NCI-H187 treated with DMSO at 0.1 percent for 48 hours (cell line): ENCODE measurements at regions not wholly inside any gene's neighbourhood (a gene's known extent, or its start where the extent isn't known, plus 50 kb on each side); places are given as distances from the start of the nearest gene placed in this dataset.
"Not testable (repeated sequence)": the region's sequence is repeated elsewhere in the genome, so short reads cannot be mapped to it uniquely, and the experiment has no call there.

Experiments used
- DNase-seq: peaks from one replicate; lab custom pipeline; 2025; lab: John Stamatoyannopoulos, UW

DNA sequence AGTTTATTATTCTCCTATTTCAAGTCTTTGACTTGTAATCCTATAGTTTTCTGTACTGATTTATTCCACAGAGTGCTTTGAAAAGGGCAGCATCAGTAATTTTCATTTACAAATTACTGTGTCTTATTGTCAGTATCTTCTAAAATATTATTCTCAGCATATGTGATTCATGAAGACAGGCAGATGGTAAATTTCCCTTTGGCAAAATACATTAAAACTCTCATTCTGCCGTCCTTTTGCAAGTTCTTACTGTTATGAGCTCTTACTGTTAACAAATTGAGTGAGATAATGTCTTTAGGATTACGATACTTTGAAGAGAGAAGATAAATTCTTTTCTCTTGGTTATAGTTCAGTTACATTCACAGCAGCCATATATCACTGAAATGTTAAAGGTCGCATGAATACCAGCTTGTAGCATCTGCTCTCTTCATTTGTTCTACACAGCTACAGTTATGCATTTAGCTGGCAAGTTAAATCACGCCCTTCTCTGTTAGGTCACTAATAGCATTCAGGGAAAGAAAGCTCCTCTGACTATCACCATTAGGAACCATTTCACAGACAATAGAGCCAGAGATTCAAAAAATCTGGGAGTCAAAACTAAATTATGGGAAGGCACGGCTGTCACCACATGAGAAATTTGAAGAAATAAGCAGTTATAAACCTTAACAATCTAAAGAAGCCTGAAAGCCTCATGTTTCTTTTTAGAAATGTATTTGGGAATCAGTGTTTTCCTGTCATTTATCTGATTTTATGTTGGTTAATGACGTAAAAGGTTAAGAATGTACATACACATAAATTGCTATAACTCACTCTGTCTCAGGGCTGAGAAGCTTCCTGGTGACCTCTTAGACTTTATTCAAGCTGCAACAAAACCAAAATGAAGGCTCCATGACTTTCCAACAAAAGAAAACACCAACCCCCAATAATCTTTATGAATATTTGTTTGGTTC, 109.6 kb upstream of the SP4 start:
- no peak for DNase-seq

DNA sequence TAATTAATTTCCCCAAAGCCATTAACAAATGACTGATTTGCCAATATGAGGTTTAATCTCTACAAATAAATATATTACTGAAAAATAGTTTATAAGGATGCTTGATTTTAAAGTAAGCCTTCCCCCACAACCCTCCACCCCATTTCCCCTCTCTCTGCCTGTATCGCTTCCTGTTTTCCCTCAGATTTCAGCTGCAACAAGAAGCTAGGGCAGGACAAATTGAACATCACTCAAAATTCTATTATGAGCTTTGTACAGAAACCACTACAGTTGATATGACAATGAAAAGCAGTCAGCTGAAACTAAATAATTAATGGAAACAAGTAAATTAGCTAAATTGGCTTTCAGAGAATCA, 109.0 kb upstream of the SP4 start:
- DNase-seq = no peak

DNA sequence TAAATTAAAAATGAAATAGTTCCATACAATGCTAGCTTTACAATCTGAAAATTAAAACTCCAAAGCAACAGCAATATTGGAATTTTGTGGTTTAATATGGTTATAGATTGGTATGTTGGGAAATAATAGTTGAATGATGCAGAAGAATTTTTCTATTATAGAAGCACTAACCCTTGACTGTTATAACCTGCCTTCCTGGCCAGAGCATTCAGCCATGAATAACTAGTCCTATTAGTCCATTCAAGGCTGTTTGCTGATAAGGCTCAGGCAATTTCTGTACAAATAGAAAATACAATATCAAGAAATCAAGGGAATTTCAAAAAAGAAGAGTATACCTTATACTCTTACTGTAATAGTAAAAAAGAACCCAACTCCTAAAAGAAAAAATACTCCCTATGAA, 101.6 kb upstream of the SP4 start:
- no peak for DNase-seq

DNA sequence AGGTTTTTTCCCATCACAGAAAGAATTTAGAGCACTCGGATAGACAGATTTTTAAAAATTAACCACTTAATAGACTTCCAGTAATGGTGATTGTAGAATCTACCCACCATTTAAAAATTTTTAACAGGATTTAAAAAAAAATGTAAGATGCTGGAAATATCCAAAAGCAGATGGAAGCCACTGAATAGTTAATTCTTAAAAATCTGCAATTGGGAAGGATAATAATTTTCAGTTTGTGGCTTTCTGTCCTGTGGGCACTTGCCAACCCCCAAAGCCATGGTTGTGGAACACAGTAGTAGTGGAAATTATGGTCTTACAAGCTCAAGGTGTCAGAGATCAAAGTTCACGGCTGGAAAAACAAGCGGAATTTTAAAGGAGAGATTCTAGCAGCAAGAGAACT, 101.0 kb upstream of the SP4 start:
- DNase-seq = no peak

DNA sequence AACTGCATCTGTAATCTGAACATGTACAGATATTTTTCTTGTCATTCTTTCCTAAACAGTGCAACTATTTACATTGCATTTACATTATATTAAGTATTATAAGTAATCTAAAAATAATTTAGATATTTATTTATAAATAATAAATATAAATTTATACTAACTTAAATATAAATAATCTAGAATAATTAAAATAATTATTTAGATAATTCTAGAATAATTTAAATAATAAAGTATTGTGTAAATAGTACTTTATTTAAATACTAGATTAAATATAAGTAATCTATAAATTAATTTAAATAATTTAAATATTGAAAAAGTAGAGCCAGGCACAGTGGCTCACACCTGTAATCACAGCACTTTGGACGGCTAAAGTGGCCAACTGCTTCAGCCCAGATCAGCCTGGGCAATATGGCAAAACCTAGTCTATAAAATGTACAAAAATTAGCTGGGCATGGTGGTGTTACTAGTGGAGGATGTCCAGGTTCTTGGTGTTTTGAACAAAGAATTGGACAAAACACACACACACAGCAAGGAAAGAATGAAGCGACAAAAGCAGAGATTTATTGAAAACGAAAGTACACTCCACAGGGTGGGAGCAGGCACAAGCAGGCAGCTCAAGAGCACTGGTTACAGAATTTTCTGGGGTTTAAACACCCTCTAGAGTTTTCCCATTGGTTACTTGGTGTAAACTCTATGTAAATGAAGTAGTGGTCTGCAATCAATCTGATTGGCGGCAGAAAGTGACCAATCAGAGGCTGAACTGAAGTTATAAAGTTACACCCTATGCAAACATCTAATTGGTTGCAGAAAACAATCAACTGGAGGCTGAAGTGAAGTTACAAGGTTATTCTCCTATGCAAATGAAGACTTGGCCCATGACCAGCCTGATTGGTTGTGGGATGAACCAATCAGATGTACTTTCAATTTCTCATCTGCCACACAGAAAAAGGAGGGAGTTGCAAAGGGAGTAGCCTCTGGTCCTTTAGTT, 100.2 kb upstream of the SP4 start:
- no peak for DNase-seq

DNA sequence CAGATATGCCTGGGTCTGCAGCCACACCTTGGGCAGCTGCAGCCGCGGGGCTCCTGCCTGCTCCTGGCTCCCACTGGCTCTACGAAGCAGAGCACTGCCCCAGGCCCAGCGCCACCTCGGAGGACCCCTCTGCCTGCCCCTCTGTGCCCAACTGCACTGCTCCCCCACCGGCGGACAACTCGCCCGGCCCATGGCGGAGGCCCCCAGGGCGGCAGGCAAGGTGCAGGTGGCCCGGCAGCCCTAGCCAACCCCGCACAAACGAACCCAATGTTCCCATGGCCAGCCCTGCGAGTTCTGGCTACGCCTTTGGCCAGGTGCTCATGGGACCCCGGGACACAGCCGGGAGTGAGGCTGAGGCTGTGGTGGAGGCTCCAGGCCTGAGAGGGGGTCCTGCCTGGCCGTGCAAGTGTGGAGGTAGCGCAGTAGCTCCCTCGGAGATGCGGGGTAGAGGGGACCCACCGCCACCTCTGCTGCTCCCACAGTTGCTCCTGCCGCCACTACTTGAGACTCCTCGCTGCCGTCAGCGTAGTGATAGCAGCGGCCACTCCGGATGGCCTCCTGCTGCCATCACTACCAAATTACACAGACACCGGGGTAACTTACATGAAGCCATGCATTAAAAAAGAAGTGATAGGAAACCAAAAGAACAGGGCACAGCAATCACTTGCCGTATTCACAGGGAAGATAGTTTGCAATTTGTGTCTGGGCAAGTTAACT, 97.3 kb upstream of the SP4 start:
- no peak for DNase-seq

DNA sequence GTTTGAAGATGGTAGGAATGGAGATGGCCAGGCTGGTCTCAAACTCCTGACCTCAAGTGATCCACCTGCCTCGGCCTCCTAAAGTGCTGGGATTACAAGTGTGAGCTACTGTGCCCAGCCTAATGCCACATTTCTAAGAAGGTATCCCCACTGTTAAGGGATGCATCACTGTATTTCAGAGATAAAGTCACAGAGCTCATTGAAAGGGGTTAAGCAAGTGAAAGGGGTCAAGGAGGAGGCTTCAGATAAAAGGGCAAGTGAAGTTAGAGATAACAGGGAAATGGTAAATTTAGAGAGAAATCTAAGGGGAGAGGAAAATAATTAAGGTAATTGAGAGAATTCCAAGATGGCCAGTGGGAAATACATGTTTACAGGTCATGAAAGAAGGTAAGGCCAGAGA, 93.0 kb upstream of the SP4 start:
- no peak for DNase-seq

DNA sequence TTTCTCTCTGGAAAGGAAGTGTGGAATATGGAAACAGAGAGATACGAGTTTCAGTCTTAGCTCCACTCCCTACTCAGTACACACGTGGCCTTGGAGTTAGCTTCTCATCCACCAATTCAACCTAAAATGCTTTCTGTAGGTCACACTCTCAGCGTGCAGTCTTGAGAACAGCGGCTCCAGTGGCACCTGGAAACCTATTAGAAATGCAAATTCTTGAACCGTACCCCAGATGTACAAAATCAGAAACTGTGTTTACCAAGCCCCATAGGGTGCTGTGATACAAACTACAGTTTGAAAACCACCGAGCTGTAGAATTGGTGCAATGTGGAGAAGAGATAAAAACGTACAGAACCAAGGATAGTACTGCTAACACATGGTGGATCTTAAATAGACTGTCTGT, 91.1 kb upstream of the SP4 start:
- DNase-seq = no peak

DNA sequence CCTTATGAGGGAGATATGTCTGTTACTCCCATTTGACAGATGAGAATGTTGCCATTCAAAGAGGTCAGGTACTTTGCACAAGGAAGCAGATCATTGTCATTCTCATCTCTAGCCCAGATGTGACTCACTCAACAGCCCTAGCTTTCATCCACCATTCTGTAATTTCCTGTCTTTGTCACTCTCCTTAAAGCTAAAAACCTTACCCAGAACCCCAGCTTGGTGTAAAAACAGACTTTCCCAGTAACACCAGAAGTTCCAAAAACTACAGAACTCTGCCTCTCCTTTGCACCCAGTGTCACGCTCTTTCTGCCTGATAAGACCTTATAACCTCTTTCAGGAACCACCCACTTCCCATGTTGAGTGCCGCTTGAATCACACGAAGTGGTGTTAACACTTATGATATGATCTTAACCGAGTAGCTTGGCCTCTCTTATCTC, 89.1 kb upstream of the SP4 start:
- DNase-seq = no peak

DNA sequence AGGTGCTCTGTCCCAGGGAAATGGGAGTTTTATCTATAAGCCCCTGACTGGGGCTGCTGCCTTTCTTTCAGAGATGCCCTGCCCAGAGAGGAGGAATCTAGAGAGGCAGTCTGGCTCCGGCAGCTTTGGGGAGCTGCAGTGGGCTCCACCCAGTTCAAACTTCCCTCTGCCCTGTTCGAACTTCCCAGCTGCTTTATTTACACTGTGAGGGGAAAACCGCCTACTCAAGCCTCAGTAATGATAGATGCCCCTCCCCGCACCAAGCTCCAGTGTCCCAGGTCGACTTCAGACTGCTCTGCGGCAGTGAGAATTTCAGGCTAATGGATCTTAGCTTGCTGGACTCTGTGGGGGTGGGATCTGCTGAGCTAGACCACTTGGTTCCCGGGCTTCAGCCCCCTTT, 83.0 kb upstream of the SP4 start:
- not testable (repeated sequence) for DNase-seq

DNA sequence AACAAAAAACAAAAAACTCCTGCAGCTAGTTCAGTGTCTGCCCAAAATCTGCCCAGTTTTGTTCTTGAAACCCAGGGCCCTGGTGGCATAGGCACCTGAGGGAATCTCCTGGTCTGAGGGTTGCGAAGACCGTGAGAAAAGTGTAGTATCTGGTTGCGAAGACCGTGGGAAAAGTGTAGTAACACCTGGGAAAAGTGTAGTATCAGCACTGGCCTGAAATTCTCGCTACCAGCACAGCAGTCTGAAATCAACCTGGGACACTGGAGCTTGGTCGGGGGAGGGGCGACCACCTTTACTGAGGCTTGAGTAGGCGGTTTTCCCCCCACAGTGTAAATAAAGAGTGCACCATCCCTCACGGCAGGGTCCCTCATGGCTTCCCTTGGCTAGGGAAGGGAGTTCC, 82.5 kb upstream of the SP4 start:
- DNase-seq = no peak

DNA sequence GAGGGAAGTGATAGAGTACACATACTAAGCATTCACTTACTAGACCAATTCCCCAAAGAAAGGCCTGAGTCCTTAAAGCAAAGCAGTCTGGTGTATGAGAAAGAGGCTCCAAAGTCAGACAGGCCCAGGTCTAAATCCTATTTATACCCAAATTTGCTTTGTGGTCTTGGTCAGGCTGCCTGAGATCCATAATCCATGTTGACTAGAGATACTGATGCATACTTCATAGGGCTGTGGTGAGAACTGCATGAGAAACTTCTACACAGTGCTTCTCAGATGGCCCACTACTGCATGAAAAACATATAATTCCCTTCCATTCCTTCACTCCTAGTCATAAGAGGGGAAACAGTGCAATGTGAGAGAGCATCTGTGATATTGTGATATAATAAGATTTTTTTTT, 81.6 kb upstream of the SP4 start:
- no peak for DNase-seq

DNA sequence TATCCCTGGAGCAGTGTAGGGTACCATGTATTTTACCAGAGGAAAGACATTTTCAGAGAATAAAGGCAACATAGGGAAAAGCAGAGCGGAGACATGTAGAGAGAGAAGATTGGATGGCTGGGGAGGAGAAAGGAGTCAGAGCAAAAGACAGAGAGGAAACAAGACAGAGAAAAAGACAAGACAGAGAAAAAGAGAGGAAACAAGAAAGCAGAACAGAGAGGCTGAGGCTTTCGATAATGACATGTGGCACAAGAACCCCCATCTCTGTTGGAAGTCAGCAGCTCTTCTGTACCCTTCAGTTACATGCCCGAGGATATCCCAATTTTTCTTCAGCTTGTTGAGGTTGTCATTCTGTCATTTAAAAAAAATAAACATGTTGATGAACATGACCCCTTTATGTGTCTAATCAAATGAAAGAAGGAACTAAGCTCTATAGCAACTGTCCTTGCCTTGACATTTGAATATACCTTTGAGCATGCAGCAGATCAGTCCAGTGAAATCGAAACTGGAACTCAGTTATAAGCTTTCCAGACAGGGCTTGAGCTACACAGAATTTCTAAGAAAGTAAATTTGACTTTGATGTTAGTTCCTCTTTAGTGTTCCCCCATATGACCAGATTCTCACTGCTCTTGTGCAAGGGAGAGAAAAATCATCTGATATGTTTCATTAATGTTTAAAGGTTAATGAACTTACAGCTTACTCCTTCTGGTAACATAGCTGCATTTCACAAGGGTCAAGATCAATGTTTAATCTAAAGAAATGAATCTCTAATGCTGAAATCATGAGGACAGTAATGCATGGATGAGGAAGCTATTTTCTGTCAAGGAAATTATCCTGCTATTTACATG, 75.1 kb upstream of the SP4 start:
- DNase-seq = no peak

DNA sequence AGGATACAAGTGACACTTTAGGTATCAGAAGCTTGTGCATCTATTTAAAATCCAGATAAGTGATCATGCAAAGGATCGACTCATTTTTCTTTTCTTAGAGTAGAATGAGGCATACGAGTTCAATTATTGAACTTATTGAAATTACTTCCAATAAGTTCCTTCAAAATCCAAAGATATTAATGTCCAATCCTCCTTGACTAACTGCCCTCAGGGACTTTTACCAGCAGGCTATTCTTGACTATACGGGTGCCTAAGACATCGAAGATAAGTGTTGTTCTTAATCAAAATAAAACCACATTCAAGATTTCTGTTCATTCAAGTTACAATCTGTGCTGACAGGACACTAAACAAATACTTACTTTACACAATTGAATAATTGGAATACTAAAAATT, 74.5 kb upstream of the SP4 start:
- no peak for DNase-seq

DNA sequence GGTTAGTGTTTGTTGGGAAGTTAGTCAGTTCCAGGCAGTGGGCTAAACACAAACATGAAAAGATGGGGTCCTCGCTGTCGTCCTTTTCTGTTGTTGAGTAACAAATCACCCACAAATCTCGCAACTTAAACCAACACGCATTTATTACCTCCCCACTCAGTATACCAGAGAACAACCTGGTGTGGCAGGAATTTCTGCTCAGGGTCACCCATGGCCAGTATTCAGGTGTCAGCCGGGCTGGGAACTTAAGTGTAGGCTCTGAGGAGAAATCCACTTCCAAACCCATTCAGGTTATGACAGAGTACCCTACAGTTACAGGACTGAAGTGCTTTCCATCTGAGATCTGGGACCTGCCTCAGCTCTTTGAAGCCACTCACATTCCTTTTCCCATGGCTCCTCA, 73.6 kb upstream of the SP4 start:
- no peak for DNase-seq

DNA sequence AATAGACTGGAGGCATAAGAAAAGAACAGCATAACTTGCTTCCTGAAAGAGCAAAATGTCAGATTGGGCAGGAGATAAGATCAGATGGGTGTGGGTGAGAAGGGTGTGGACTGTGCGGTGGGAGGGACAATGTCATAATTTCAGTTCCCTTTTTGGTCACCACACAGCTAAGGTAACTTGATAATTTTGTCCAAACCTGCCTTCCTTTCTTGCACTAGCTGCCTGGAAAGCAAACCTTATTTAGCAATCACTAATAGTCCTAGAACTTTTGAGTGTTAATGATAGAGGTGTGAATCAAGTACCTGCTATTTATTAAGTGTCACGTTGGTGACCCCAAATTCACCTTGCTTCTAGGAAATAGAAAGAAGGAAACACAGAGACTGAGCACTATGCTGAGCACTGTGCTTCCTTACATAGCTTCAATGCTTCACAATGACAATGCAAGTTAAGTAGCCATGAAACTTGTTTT, 72.4 kb upstream of the SP4 start:
- no peak for DNase-seq

DNA sequence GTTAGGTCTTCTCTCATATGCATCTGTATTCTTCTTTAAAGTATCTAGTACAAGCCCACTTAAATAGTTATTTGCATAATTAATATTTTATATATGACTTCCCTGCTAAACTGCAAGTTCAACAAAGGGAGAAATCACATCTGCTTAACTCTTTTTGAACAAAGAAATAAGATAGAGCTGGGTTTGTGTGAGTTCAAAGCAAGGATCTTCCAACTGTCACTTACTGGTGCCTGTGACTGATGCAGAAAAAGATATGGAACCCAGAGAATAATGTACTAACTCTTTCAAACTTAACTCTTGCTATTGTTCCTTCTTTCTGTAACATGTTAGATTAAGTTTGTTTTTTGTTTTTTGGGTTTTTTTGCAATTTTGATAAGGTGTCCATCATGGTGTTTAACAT, 71.3 kb upstream of the SP4 start:
- DNase-seq = no peak

DNA sequence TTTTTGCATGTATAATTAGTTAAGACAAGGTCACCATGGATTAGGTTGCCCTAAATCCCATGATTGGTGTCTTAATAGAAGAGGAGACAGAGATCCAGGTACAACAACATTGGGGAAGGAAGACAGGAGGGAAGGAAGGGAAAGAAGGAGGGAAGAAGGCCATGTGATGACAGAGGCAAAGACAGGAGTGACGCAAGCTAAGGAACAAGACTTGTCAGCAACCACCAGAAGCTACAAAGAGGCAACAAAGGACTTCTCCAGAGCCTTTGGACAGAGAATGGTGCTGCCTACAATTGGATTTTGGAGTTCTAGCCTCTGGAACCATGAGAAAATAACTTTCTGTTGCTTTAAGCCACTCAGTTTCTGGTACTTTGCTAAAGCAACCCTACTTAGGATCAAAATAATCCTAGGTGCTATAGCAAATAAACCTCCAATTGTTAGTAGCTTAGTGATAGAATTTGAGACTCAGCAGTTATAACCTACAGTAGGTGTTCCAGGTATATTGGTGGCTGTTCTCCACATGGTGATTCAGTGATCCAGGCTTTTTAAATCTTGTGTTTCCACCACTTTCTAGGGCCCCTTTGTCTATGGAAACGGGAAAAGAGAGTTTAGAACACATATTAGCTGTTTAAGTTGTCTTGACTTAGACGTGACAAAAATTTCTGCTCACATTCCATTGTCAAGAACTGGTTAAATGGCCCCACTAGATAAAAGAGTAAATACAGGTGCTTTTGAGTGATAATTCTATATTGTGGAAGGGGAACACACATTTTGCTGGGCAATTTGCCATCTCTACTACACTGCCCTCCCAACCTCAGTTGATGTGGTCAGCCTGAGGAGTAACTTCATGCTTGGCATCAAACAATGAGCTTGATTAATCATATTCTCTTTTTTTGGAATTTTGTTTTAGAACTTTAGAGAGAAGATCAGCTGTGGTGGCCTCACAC, 70.5 kb upstream of the SP4 start:
- DNase-seq = no peak

DNA sequence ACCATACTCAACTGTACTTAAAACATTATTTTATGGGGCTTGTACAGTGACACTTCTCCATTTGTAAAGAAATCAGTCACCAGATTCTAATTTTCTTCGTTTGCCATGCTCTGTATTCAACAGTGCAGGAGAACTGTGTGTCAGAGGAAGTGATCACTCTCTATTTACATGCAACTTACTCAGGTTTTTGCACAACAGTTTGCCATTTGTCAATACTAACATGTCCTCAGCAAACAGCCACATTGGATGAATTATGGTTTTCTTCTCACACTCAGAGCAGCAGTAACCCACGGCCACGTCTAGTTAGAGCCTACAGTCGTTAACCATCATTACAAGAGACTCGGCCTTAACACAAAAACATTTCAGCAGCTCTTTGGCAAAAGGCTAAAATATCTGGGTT, 69.2 kb upstream of the SP4 start:
- DNase-seq = no peak

DNA sequence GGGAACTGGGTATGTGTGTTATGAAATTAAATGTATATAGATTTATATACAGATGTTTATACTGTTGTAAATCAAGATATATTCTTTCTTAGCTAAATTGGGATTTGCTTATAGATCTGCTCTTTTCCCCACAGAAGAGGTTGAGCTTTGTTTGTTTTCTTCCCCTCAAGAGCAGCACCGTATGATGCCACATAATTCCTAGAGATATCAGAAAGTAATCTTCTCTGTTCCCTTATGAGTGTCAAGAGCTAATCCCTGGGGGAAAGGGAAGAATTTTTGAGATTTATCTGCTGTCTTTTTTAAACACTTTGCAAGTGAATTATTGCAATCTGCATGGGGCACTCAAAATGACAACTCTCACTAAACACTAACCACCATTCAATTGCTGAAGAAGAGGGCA, 68.7 kb upstream of the SP4 start:
- no peak for DNase-seq
